ENCODE measurements at regions not wholly inside any gene's neighbourhood (a gene's known extent, or its start where the extent isn't known, plus 50 kb on each side); places are given as distances from the start of the nearest gene placed in this dataset.

GRCh38 chr3:150346981-150347863 is 60.9 kb upstream of the TSC22D2 start:
- H3K23ac ChIP-seq (ENCODE audit: insufficient read length), result no peak overlapping the region
- no peak overlapping the region for H2BK15ac ChIP-seq (ENCODE audit: low read length)
- H3K18ac ChIP-seq (ENCODE audit: extremely low read depth, low read length), result no peak overlapping the region
- H3K4me2 ChIP-seq (ENCODE audit: insufficient read depth in 1 of 2, low read depth in 2 of 2, low read length in 2 of 2), result no peak overlapping the region
- H2BK120ac ChIP-seq (replicated peaks; ENCODE audit: low read depth, low read length), result no peak overlapping the region
- no peak overlapping the region for H2BK12ac ChIP-seq (ENCODE audit: low read depth, low read length)
- ChIA-PET CTCF (ENCODE audit: partially characterized antibody) (interaction anchor here (0.6 to 2.7 kb wide), 7 partner anchors 11 to 194 kb away, joined by 3 to 9 read pairs (median 4); no protein-coding TSS in a partner anchor), POLR2A (ENCODE audit: partially characterized antibody) (interaction anchor here (1.1 kb wide), 1 partner anchor 63 kb away, joined by 3 read pairs; no protein-coding TSS in a partner anchor)
- H2AFZ ChIP-seq (ENCODE audit: low read length), result peak overlapping the region; percentile 92
- no peak overlapping the region for H3K9ac ChIP-seq (replicated peaks in 1 of 4; ENCODE audit: extremely low read depth in 1 of 4, low read depth in 3 of 4, low read length in 3 of 4)
- no peaks in the 10 kb centered on the region for H3K9me3 ChIP-seq (ENCODE audit: insufficient read depth in 2 of 2, low read depth in 1 of 2, low read length in 1 of 2)
- no peak overlapping the region for H4K91ac ChIP-seq (replicated peaks; ENCODE audit: insufficient read length, low read length)
- WGBS, 2 experiments (ENCODE audit: extremely low coverage in 1 of 2, insufficient coverage in 1 of 2, insufficient read length in 1 of 2, insufficient replicate concordance in 2 of 2, low coverage in 1 of 2, low lambda C conversion rate in 2 of 2, missing lambda C conversion rate in 1 of 2), result 85% methylated on average over 10 of the region's 10 CpGs; no CpG with 5 or more reads in 1 of the 2 experiments
- FAIRE-seq (no peak), DNase-seq (ENCODE audit: low read depth in 1 of 2, low spot score in 2 of 2) (no peak)
- no peak overlapping the region for H4K8ac ChIP-seq (ENCODE audit: extremely low read depth, insufficient read depth, low read length)
- H2BK5ac ChIP-seq (ENCODE audit: low read depth, low read length), result no peak overlapping the region
- peaks cover 0 to 27% (median 18%) of the 10 kb centered on the region in 4 experiments; a peak in 6 of 7 replicates for H3K4me1 ChIP-seq (replicated peaks in 1 of 4; ENCODE audit: control insufficient read depth in 3 of 4, insufficient read depth in 4 of 4, low read length in 3 of 4)
- no peaks in the 10 kb centered on the region for H3K27me3 ChIP-seq (replicated peaks in 1 of 4; ENCODE audit: control insufficient read depth in 3 of 4, extremely low read depth in 1 of 4, insufficient read depth in 3 of 4, low read length in 3 of 4)
- H3K23me2 ChIP-seq (ENCODE audit: low read depth, low read length), result no peaks in the 10 kb centered on the region
- no peak overlapping the region for H3K4ac ChIP-seq (replicated peaks; ENCODE audit: insufficient read length, low read depth, low read length)
- no peaks in the 10 kb centered on the region for H3K36me3 ChIP-seq (ENCODE audit: control insufficient read depth in 2 of 4, insufficient read depth in 4 of 4, low read length in 3 of 4)
- no peaks in the 10 kb centered on the region for H4K20me1 ChIP-seq (replicated peaks in 1 of 2; ENCODE audit: control insufficient read depth in 1 of 2, insufficient read depth in 2 of 2, low read length in 2 of 2)
- H3K56ac ChIP-seq (replicated peaks; ENCODE audit: insufficient read length, low read depth, low read length), result no peak overlapping the region
- H3K79me1 ChIP-seq (ENCODE audit: low read depth, low read length), result no peaks in the 10 kb centered on the region
- 0 out of 2 replicates have a peak overlapping the region, but pooled peaks have one; percentile 6 for H3K27ac ChIP-seq (ENCODE audit: low read depth, low read length)
- H2AK5ac ChIP-seq (ENCODE audit: low read depth, low read length), result no peak overlapping the region
- H3K14ac ChIP-seq (ENCODE audit: insufficient read length), result no peak overlapping the region
- no peaks in the 10 kb centered on the region for H3K79me2 ChIP-seq (ENCODE audit: control insufficient read depth in 1 of 2, insufficient read depth in 2 of 2, low read length in 2 of 2)
- H2BK20ac ChIP-seq (ENCODE audit: low read length), result no peak overlapping the region
- H4K5ac ChIP-seq (ENCODE audit: insufficient read length, low read depth, low read length), result no peak overlapping the region
- H3K4me3 ChIP-seq (ENCODE audit: extremely low read depth in 1 of 4, insufficient read depth in 2 of 4, low read depth in 3 of 4, low read length in 4 of 4), result no peak overlapping the region
- no peak for TF ChIP-seq SP1 (IDR thresholded peaks at IDR 0.05; ENCODE audit: low read depth, low read length)
- no peak for TF ChIP-seq ASH2L (IDR thresholded peaks at IDR 0.05; ENCODE audit: low read length)
- no peak for TF ChIP-seq POLR2AphosphoS5 (IDR thresholded peaks at IDR 0.05; ENCODE audit: low read depth, low read length)
